Mesenchymal stem cell (in vitro differentiated cells and primary cell): ENCODE measurements at regions not wholly inside any gene's neighbourhood (a gene's known extent, or its start where the extent isn't known, plus 50 kb on each side); places are given as distances from the start of the nearest gene placed in this dataset.
A peak's percentile ranks its signal among the peaks of the same experiment; 100 is the strongest.

ENCODE experiments used
- DNase-seq: peaks from one replicate; pipeline ENCODE4 v3.0.0-alpha.2; 2013
- H2AFZ ChIP-seq: one replicate; pipeline ENCODE4 v1.6.1; 2013; ENCODE audit warnings: low read depth, mild to moderate bottlenecking, control low read depth, inconsistent platforms, low read length, moderate library complexity
- H2AK5ac ChIP-seq: 2 replicates; pipeline ENCODE4 v1.6.1; 2013; ENCODE audit warnings: low read length, moderate library complexity, mild to moderate bottlenecking, inconsistent platforms; ENCODE audit not compliant: severe bottlenecking
- H2BK120ac ChIP-seq: one replicate; pipeline ENCODE4 v1.6.1; 2013; ENCODE audit warnings: low read depth, mild to moderate bottlenecking, inconsistent platforms, low read length, moderate library complexity
- H2BK12ac ChIP-seq, 2 experiments: one replicate each; pipeline ENCODE4 v1.6.1; 2013; ENCODE audit warnings: inconsistent platforms in 2 of 2, low read length in 2 of 2, mild to moderate bottlenecking in 2 of 2, moderate library complexity in 2 of 2, control low read depth in 1 of 2
- H2BK15ac ChIP-seq: one replicate; pipeline ENCODE4 v1.6.1; 2013; ENCODE audit warnings: mild to moderate bottlenecking, low read depth, inconsistent platforms; ENCODE audit not compliant: poor library complexity, severe bottlenecking
- H2BK5ac ChIP-seq: 2 replicates; pipeline ENCODE4 v1.6.1; 2013; ENCODE audit warnings: low read depth, mild to moderate bottlenecking, low read length, control low read depth, inconsistent platforms; ENCODE audit not compliant: poor library complexity, severe bottlenecking
- H3K14ac ChIP-seq, 2 experiments: one replicate each; pipeline ENCODE4 v1.6.1; 2013; ENCODE audit warnings: inconsistent platforms in 2 of 2, low read length in 2 of 2, control low read depth in 1 of 2, mild to moderate bottlenecking in 1 of 2, moderate library complexity in 1 of 2
- H3K18ac ChIP-seq, 2 experiments: one replicate each; pipeline ENCODE4 v1.6.1; 2013; ENCODE audit warnings: inconsistent platforms in 2 of 2, low read length in 2 of 2, control low read depth in 1 of 2, low read depth in 1 of 2, mild to moderate bottlenecking in 1 of 2
- H3K23ac ChIP-seq, 2 experiments: one replicate each; pipeline ENCODE4 v1.6.1; 2013; ENCODE audit warnings: inconsistent platforms in 2 of 2, low read length in 2 of 2, mild to moderate bottlenecking in 2 of 2, moderate library complexity in 2 of 2, control low read depth in 1 of 2
- H3K27ac ChIP-seq: 2 replicates; pipeline ENCODE4 v1.5.1; 2013; ENCODE audit warnings: mild to moderate bottlenecking, moderate library complexity, low read length, control low read depth, inconsistent platforms; ENCODE audit not compliant: poor library complexity, severe bottlenecking
- H3K27me3 ChIP-seq, 2 experiments: 2 replicates each; pipeline versions ENCODE4 v1.6.1 to v1.7.0; 2013; ENCODE audit warnings: low read length in 2 of 2, mild to moderate bottlenecking in 2 of 2, moderate library complexity in 2 of 2, control low read depth in 1 of 2, inconsistent platforms in 1 of 2; ENCODE audit not compliant: control insufficient read depth in 1 of 2, insufficient read depth in 1 of 2
- H3K36me3 ChIP-seq, 2 experiments: 2 replicates each; pipeline versions ENCODE4 v1.6.1 to v1.7.0; 2013; ENCODE audit warnings: low read length in 2 of 2, control low read depth in 1 of 2, inconsistent platforms in 1 of 2, low read depth in 1 of 2, mild to moderate bottlenecking in 1 of 2; ENCODE audit not compliant: insufficient read depth in 2 of 2, control insufficient read depth in 1 of 2
- H3K4ac ChIP-seq, 2 experiments: one replicate each; pipeline ENCODE4 v1.6.1; 2013; ENCODE audit warnings: inconsistent platforms in 2 of 2, low read length in 2 of 2, mild to moderate bottlenecking in 2 of 2, moderate library complexity in 2 of 2, control low read depth in 1 of 2, low read depth in 1 of 2
- H3K4me1 ChIP-seq: 2 replicates; pipeline ENCODE4 v1.6.1; 2013; ENCODE audit warnings: low read depth, low read length, control low read depth; ENCODE audit not compliant: control insufficient read depth, insufficient read depth
- H3K4me2 ChIP-seq: 2 replicates; pipeline ENCODE4 v1.6.1; 2013; ENCODE audit warnings: low read length, mild to moderate bottlenecking, inconsistent platforms; ENCODE audit not compliant: poor library complexity, severe bottlenecking
- H3K4me3 ChIP-seq, 2 experiments: 2 replicates each; pipeline versions ENCODE4 v1.5.1 to v1.7.0; 2013; ENCODE audit warnings: low read length in 2 of 2, mild to moderate bottlenecking in 2 of 2, control low read depth in 1 of 2, low read depth in 1 of 2; ENCODE audit not compliant: insufficient read depth in 1 of 2
- H3K79me1 ChIP-seq: replicated peaks from 2 replicates; pipeline ENCODE4 v1.6.1; 2013; ENCODE audit warnings: mild to moderate bottlenecking, control low read depth, low read length, inconsistent platforms; ENCODE audit not compliant: poor library complexity, severe bottlenecking
- H3K9ac ChIP-seq: 2 replicates; pipeline ENCODE4 v1.7.0; 2013; ENCODE audit warnings: mild to moderate bottlenecking, low read length, moderate library complexity
- H3K9me3 ChIP-seq: 2 replicates; pipeline ENCODE4 v1.7.0; 2013; ENCODE audit warnings: mild to moderate bottlenecking, low read length; ENCODE audit not compliant: control insufficient read depth
- H4K8ac ChIP-seq: one replicate; pipeline ENCODE4 v1.6.1; 2013; ENCODE audit warnings: inconsistent platforms, mild to moderate bottlenecking, low read length, moderate library complexity
- H4K91ac ChIP-seq: one replicate; pipeline ENCODE4 v1.6.1; 2013; ENCODE audit warnings: mild to moderate bottlenecking, low read length, inconsistent platforms
- WGBS: methylation state at CpG from one replicate; pipeline ENCODE4 v1.1.7; 2013; ENCODE audit warnings: mixed read lengths; 5-methylcytosine and 5-hydroxymethylcytosine counted together

GRCh38 chr10:43863859-43864591, 215.3 kb upstream of the ZNF32 start:
- H3K18ac ChIP-seq, result peak overlapping the region; percentile 37 to 85
- H3K36me3 ChIP-seq, result no peaks in the 10 kb centered on the region
- H3K23ac ChIP-seq, result no peak overlapping the region
- no peaks in the 10 kb centered on the region for H3K9me3 ChIP-seq
- H3K14ac ChIP-seq, result peak overlapping the region in 1 of 2 experiments; percentile 22
- no peak overlapping the region for H3K4me2 ChIP-seq
- no peak overlapping the region for H2AK5ac ChIP-seq
- peak overlapping the region; percentile 55 to 99 for H2BK12ac ChIP-seq
- H3K79me1 ChIP-seq, result no peaks in the 10 kb centered on the region
- 83% methylated on average over 8 of the region's 8 CpGs for WGBS
- peak; percentile 59 for DNase-seq
- H3K27me3 ChIP-seq, result peaks cover 0 to 7% of the 10 kb centered on the region in 2 experiments
- H3K4me3 ChIP-seq, result no peak overlapping the region
- peaks cover 22% of the 10 kb centered on the region for H3K4me1 ChIP-seq
- peak overlapping the region; percentile 76 to 94 for H3K4ac ChIP-seq
- peak overlapping the region; percentile 92 for H4K8ac ChIP-seq
- peak overlapping the region; percentile 13 for H2BK120ac ChIP-seq
- H3K27ac ChIP-seq, result no peak overlapping the region
- H2AFZ ChIP-seq, result no peak overlapping the region
- no peak overlapping the region for H2BK5ac ChIP-seq
- H3K9ac ChIP-seq, result no peak overlapping the region
- H2BK15ac ChIP-seq, result no peak overlapping the region
- peak overlapping the region; percentile 98 for H4K91ac ChIP-seq

DNA sequence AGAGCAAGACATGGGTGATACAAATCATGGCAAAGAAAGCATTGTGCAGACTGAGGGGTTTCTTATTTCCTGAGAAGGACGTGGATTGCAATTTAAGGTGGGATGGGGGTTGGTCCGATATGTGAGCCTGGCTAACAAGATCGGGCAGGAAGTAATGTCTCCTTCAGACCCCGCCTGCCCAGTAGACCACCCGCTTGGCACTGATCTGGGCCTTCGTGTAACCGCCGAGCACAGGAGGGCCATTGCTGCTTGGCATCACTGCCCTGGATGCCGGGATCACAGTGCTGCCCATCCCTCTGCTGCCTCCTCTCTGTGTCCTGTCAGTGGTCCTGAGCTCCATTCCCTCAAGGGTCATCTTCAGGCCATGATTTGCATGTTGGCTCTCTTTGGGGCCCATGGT, 214.6 kb upstream of the ZNF32 start:
- H3K79me1 ChIP-seq, result no peaks in the 10 kb centered on the region
- H3K4ac ChIP-seq, result peak overlapping the region; percentile 16 to 94
- H2AK5ac ChIP-seq, result peak overlapping the region; percentile 71
- no peak overlapping the region for H3K4me2 ChIP-seq
- H2BK5ac ChIP-seq, result no peak overlapping the region
- no peak overlapping the region for H4K8ac ChIP-seq
- H3K36me3 ChIP-seq, result no peaks in the 10 kb centered on the region
- peaks cover 0 to 8% of the 10 kb centered on the region in 2 experiments for H3K27me3 ChIP-seq
- DNase-seq, result no peak
- H2BK12ac ChIP-seq, result peak overlapping the region; percentile 11 to 99
- 98% methylated on average over 9 of the region's 9 CpGs for WGBS
- H2BK15ac ChIP-seq, result peak overlapping the region; percentile 66
- H3K4me3 ChIP-seq, result no peak overlapping the region
- H3K23ac ChIP-seq, result peak overlapping the region in 1 of 2 experiments; percentile 46
- H3K27ac ChIP-seq, result peak overlapping the region; percentile 35
- H3K4me1 ChIP-seq, result peaks cover 22% of the 10 kb centered on the region
- no peak overlapping the region for H2AFZ ChIP-seq
- H3K9me3 ChIP-seq, result no peaks in the 10 kb centered on the region
- peak overlapping the region; percentile 13 for H2BK120ac ChIP-seq
- H3K18ac ChIP-seq, result peak overlapping the region; percentile 84 to 97
- peak overlapping the region; percentile 18 for H4K91ac ChIP-seq
- no peak overlapping the region for H3K9ac ChIP-seq
- H3K14ac ChIP-seq, result peak overlapping the region in 1 of 2 experiments; percentile 94

GRCh38 chr10:43862756-43863155, 214.1 kb upstream of the ZNF32 start:
- no peak overlapping the region for H3K4me3 ChIP-seq
- peak overlapping the region; percentile 18 for H4K91ac ChIP-seq
- H3K36me3 ChIP-seq, result no peaks in the 10 kb centered on the region
- no peak overlapping the region for H3K23ac ChIP-seq
- H2BK15ac ChIP-seq, result no peak overlapping the region
- H4K8ac ChIP-seq, result peak overlapping the region; percentile 84
- H3K4me1 ChIP-seq, result peaks cover 20% of the 10 kb centered on the region
- H3K79me1 ChIP-seq, result no peaks in the 10 kb centered on the region
- no peak overlapping the region for H3K9ac ChIP-seq
- no peak overlapping the region for H2AFZ ChIP-seq
- peak overlapping the region; percentile 71 for H2AK5ac ChIP-seq
- no peaks in the 10 kb centered on the region for H3K9me3 ChIP-seq
- H3K14ac ChIP-seq, result peak overlapping the region in 1 of 2 experiments; percentile 44
- peak overlapping the region; percentile 13 for H2BK120ac ChIP-seq
- no peak for DNase-seq
- no peak overlapping the region for H2BK5ac ChIP-seq
- H3K4ac ChIP-seq, result peak overlapping the region in 1 of 2 experiments; percentile 94
- peak overlapping the region; percentile 84 to 97 for H3K18ac ChIP-seq
- H3K4me2 ChIP-seq, result no peak overlapping the region
- H3K27me3 ChIP-seq, result peaks cover 0 to 8% of the 10 kb centered on the region in 2 experiments
- WGBS, result 78% methylated on average over 5 of the region's 5 CpGs
- H3K27ac ChIP-seq, result peak overlapping the region; percentile 35
- peak overlapping the region; percentile 11 to 99 for H2BK12ac ChIP-seq

DNA sequence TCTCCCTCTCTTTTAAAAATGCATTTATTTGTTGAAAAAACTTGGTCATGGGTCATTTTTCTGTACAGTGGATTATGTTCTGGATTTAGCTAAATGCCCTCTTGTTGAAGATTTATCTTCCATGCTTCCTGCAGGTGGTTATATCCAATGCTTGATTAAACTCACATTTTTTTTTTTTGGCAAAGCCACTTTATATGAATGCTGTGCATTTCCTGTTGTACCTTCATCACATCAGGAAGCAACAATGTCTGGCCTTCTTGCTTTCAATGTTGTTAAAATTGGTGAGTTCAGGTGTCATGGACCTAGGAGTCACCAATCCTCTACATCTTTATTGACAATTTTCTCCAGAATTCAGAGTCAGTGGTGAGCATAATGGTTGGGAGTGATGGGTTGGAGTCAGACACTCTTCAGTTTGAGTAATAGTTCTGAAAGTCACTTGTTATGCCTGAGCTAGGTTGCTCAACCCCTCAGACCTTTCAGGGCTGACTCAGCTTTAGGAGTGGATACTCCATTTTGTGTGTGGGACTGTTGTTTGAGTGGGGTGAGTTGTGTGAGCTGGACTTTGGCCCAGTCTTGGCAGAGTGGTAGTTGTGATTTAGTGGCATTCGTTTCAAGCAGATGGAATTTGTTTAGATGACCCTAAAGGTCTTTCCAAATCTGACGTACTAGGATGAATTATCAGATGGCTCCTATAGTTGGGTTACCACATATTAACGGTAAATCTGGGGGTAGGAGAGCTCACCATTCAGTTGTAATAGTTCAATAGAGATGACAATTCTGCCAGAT, 213.5 kb upstream of the ZNF32 start:
- H3K4ac ChIP-seq, result no peak overlapping the region
- no peak overlapping the region for H4K8ac ChIP-seq
- 6% methylated on average over 3 of the region's 3 CpGs for WGBS
- H4K91ac ChIP-seq, result no peak overlapping the region
- H3K4me2 ChIP-seq, result no peak overlapping the region
- no peak overlapping the region for H3K14ac ChIP-seq
- peaks cover 0 to 8% of the 10 kb centered on the region in 2 experiments for H3K27me3 ChIP-seq
- peaks cover 20% of the 10 kb centered on the region for H3K4me1 ChIP-seq
- H3K9me3 ChIP-seq, result no peaks in the 10 kb centered on the region
- H2BK15ac ChIP-seq, result no peak overlapping the region
- no peak overlapping the region for H3K9ac ChIP-seq
- no peak overlapping the region for H2BK12ac ChIP-seq
- DNase-seq, result peak; percentile 82
- H2AK5ac ChIP-seq, result no peak overlapping the region
- H3K79me1 ChIP-seq, result no peaks in the 10 kb centered on the region
- no peaks in the 10 kb centered on the region for H3K36me3 ChIP-seq
- H3K18ac ChIP-seq, result peak overlapping the region in 1 of 2 experiments; percentile 84
- H2AFZ ChIP-seq, result no peak overlapping the region
- no peak overlapping the region for H3K23ac ChIP-seq
- no peak overlapping the region for H2BK5ac ChIP-seq
- peak overlapping the region; percentile 35 for H3K27ac ChIP-seq
- H2BK120ac ChIP-seq, result no peak overlapping the region
- H3K4me3 ChIP-seq, result no peak overlapping the region
